Esophagus muscularis mucosa (tissue), 3 donors: ENCODE measurements at regions not wholly inside any gene's neighbourhood (a gene's known extent, or its start where the extent isn't known, plus 50 kb on each side); places are given as distances from the start of the nearest gene placed in this dataset.

Experiments
- POLR2A ChIP-seq: fragments of 450-650 bp; IDR thresholded peaks from one replicate; pipeline ENCODE4 v1.6.1; 2017; ENCODE audit warnings: antibody characterized with exemption, moderate library complexity, mild to moderate bottlenecking, low read depth
- POLR2AphosphoS5 ChIP-seq, 2 donors: sonication (generic); formaldehyde crosslinking; IDR thresholded peaks; one replicate each; pipeline ENCODE4 v1.6.1; 2017; ENCODE audit warnings: antibody characterized with exemption in 2 of 2
- TF ChIP-seq, protein P1 (sequence below), 3 experiments: fragments of 200-600 bp in 2 of 3; fragments of 450-650 bp in 1 of 3; sonication (generic) in 2 of 3; IDR thresholded peaks; one replicate each; pipeline ENCODE4 v1.5.1; 2017 to 2019; ENCODE audit warnings: antibody characterized with exemption in 3 of 3, mild to moderate bottlenecking in 2 of 3, moderate library complexity in 1 of 3

GRCh38 chr1:60137406-60137805 lies 63.8 kb upstream of the C1orf87 start:
- TF ChIP-seq, protein P1, sequence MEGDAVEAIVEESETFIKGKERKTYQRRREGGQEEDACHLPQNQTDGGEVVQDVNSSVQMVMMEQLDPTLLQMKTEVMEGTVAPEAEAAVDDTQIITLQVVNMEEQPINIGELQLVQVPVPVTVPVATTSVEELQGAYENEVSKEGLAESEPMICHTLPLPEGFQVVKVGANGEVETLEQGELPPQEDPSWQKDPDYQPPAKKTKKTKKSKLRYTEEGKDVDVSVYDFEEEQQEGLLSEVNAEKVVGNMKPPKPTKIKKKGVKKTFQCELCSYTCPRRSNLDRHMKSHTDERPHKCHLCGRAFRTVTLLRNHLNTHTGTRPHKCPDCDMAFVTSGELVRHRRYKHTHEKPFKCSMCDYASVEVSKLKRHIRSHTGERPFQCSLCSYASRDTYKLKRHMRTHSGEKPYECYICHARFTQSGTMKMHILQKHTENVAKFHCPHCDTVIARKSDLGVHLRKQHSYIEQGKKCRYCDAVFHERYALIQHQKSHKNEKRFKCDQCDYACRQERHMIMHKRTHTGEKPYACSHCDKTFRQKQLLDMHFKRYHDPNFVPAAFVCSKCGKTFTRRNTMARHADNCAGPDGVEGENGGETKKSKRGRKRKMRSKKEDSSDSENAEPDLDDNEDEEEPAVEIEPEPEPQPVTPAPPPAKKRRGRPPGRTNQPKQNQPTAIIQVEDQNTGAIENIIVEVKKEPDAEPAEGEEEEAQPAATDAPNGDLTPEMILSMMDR (IDR thresholded peaks at IDR 0.05): no peak
- TF ChIP-seq POLR2A (no peak), POLR2AphosphoS5 (IDR thresholded peaks at IDR 0.05) (no peak)
